SK-N-SH (cell line): ENCODE measurements at regions not wholly inside any gene's neighbourhood (a gene's known extent, or its start where the extent isn't known, plus 50 kb on each side); places are given as distances from the start of the nearest gene placed in this dataset.

ENCODE experiments used
- FOSL2 ChIP-seq: IDR thresholded peaks from 2 replicates; pipeline ENCODE4 v1.4.0; 2012; ENCODE audit warnings: low read depth, mild to moderate bottlenecking, moderate library complexity, borderline replicate concordance
- MXI1 ChIP-seq: IDR thresholded peaks from 2 replicates; pipeline ENCODE4 v1.6.1; 2012; ENCODE audit warnings: mild to moderate bottlenecking, low read depth, low read length, improper control_type of control experiment
- POLR2AphosphoS5 ChIP-seq: IDR thresholded peaks from 2 replicates; pipeline ENCODE4 v1.6.1; 2012; ENCODE audit warnings: low read depth, low read length
- RAD21 ChIP-seq: IDR thresholded peaks from 2 replicates; pipeline ENCODE4 v1.6.1; 2012; ENCODE audit warnings: mild to moderate bottlenecking, low read length
- RCOR1 ChIP-seq: fragments of 150-350 bp; IDR thresholded peaks from 2 replicates; pipeline ENCODE4 v1.6.1; 2017; ENCODE audit warnings: antibody characterized with exemption, low read length
- SIN3A ChIP-seq: IDR thresholded peaks from 2 replicates; pipeline ENCODE4 v1.6.1; 2012; ENCODE audit warnings: low read depth, mild to moderate bottlenecking, low read length, moderate library complexity, borderline replicate concordance
- TAF1 ChIP-seq: IDR thresholded peaks from 2 replicates; pipeline ENCODE4 v1.6.1; 2012; ENCODE audit warnings: low read depth, mild to moderate bottlenecking, low read length, moderate library complexity, borderline replicate concordance
- TF ChIP-seq, protein P1 (sequence below): IDR thresholded peaks from 2 replicates; pipeline ENCODE4 v1.4.0; 2012; ENCODE audit warnings: low read depth, borderline replicate concordance
- TF ChIP-seq, protein P2 (sequence below): fragments of 200-600 bp; sonication (generic); IDR thresholded peaks from 2 replicates; pipeline ENCODE4 v1.6.1; 2017; ENCODE audit warnings: antibody characterized with exemption, mild to moderate bottlenecking, moderate library complexity
- TF ChIP-seq, protein P3 (sequence below): IDR thresholded peaks from 2 replicates; pipeline ENCODE4 v1.4.0; 2012; ENCODE audit warnings: low read depth

DNA sequence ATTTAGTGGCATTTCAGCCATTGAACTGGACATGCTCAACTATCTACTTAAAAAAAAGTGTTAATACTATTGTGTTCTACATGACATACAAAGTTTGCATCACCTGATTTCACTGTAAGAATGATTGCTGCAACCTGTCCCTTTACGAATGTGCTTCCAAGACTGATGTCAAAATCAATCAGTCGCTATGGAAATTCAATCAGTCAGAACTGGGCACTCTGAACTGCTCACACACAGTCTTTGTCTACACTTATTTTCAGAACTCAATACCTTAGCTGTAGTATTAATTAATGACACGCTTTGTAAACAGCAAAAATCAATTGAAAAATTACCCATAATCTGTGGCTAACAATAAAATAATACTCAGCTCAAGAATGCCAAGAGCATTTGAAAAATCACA, 70.3 kb upstream of the KLHL29 start:
- TF ChIP-seq, protein P1, sequence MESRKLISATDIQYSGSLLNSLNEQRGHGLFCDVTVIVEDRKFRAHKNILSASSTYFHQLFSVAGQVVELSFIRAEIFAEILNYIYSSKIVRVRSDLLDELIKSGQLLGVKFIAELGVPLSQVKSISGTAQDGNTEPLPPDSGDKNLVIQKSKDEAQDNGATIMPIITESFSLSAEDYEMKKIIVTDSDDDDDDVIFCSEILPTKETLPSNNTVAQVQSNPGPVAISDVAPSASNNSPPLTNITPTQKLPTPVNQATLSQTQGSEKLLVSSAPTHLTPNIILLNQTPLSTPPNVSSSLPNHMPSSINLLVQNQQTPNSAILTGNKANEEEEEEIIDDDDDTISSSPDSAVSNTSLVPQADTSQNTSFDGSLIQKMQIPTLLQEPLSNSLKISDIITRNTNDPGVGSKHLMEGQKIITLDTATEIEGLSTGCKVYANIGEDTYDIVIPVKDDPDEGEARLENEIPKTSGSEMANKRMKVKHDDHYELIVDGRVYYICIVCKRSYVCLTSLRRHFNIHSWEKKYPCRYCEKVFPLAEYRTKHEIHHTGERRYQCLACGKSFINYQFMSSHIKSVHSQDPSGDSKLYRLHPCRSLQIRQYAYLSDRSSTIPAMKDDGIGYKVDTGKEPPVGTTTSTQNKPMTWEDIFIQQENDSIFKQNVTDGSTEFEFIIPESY, result no peak
- TF ChIP-seq FOSL2 (no peak), RCOR1 (no peak), MXI1 (no peak), RAD21 (no peak), TAF1 (no peak), POLR2AphosphoS5 (no peak), SIN3A (no peak)
- TF ChIP-seq, protein P2, sequence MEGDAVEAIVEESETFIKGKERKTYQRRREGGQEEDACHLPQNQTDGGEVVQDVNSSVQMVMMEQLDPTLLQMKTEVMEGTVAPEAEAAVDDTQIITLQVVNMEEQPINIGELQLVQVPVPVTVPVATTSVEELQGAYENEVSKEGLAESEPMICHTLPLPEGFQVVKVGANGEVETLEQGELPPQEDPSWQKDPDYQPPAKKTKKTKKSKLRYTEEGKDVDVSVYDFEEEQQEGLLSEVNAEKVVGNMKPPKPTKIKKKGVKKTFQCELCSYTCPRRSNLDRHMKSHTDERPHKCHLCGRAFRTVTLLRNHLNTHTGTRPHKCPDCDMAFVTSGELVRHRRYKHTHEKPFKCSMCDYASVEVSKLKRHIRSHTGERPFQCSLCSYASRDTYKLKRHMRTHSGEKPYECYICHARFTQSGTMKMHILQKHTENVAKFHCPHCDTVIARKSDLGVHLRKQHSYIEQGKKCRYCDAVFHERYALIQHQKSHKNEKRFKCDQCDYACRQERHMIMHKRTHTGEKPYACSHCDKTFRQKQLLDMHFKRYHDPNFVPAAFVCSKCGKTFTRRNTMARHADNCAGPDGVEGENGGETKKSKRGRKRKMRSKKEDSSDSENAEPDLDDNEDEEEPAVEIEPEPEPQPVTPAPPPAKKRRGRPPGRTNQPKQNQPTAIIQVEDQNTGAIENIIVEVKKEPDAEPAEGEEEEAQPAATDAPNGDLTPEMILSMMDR, result no peak
- TF ChIP-seq, protein P3, sequence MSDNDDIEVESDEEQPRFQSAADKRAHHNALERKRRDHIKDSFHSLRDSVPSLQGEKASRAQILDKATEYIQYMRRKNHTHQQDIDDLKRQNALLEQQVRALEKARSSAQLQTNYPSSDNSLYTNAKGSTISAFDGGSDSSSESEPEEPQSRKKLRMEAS, result no peak
